ENCODE measurements at regions not wholly inside any gene's neighbourhood (a gene's known extent, or its start where the extent isn't known, plus 50 kb on each side); places are given as distances from the start of the nearest gene placed in this dataset.
"Not testable (repeated sequence)": the region's sequence is repeated elsewhere in the genome, so short reads cannot be mapped to it uniquely, and the experiment has no call there.

DNA sequence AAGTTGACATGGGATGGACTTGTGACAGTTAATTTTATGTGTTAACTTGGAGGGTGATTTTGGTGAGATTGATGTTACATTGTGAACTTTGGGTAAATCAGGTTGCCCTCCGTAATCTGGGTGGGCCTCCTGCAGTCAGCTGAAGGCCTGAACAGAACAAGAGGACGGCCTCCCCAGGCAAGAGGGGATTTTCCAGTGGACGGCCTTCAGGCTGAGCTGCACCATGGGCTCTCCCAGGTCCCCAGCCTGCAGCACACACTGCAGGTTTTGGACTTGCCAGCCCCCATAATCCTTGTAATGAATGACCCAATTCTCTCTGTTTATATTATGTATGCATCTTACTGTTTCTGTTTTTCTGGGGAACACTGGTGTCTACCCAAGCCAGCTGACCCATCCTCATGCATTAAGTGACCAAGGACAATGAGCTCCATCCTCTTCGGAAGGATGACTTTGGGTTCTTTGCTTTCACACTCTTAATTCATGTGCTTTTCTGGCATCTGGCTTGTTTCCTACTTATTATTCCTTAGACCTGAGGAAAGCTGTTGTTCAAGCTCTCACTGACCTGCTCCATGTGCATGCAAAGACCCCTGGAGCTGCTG, 64.2 kb downstream of the DACT2 start:
- no peak for DNase-seq

GRCh38 chr6:168252267-168252666, 67.3 kb downstream of the DACT2 start:
- no peak for DNase-seq

GRCh38 chr6:168250250-168250649, 69.3 kb downstream of the DACT2 start:
- DNase-seq, result no peak

- no peak for DNase-seq
Observed at GRCh38 chr6:168249746-168250145, 69.8 kb downstream of the DACT2 start.

- no peak for DNase-seq
Observed at GRCh38 chr6:168248148-168248620, 71.4 kb downstream of the DACT2 start.

- no peak for DNase-seq
Observed at GRCh38 chr6:168247443-168248147, 72.0 kb downstream of the DACT2 start.

DNA sequence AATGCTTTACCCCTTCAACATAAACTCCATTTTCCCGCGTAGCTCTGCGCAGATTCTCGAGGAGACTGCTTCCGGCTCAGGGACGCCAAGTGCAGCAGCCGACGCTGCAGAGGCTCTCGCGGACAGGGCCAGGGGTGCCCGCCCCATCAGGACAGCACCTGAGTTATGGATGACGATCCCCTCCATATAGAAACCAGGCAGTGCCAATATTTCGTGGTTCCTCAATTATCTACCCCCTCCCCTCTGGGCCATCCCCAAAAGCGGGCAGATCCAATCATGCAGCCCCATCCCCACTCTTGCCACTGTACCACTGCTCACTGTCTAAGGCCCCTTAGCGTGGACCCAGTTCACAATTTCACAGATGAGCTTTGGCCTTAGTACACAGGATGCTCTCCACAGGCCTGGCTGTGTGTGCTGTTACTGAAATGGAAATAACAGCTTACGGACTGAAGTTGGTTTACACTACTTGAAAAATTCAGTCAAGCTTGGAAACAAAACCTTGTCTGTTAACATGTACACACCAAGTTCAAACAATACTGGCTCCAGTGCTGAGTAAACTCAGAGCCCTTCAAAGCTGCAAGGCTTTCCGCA, 74.5 kb downstream of the DACT2 start:
- no peak for DNase-seq

DNA sequence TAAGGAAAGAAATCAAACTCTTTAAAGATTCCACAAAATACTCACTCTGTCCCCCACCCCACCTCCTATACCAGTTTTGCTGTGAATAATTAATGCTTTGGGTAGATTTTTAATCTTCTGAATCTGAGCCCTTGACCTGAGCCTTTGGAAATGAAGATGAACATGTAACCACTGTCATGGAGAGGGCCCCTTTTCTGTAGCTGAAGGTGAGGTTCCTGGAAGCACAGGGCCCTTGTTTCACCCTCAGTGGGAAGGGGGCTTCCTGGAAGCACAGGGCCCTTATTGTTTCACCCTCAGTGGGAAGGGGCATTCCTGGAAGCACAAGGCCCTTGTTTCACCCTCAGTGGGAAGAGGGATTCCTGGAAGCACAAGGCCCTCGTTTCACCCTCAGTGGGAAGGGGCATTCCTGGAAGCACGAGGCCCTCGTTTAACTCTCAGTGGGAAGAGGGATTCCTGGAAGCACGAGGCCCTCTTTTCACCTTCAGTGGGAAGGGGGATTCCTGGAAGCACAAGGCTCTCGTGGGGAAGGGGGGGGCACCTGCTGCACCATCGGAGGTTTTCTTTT, 75.7 kb downstream of the DACT2 start:
- no peak for DNase-seq

DNA sequence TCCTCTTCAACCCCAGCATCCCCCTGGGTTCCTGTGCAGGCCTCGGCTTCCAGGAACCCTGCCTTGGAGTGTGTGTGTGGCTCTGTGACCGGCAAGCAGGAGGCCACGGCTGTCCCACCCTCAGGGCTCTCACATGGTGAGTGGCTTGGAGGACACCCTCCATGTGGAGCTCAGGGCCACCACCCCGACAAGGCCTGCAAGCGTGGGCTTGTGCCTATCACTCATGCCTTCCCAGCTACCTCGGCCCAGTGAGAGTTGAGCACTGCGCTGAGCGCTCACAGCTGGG, 76.7 kb downstream of the DACT2 start:
- DNase-seq, result no peak

DNA sequence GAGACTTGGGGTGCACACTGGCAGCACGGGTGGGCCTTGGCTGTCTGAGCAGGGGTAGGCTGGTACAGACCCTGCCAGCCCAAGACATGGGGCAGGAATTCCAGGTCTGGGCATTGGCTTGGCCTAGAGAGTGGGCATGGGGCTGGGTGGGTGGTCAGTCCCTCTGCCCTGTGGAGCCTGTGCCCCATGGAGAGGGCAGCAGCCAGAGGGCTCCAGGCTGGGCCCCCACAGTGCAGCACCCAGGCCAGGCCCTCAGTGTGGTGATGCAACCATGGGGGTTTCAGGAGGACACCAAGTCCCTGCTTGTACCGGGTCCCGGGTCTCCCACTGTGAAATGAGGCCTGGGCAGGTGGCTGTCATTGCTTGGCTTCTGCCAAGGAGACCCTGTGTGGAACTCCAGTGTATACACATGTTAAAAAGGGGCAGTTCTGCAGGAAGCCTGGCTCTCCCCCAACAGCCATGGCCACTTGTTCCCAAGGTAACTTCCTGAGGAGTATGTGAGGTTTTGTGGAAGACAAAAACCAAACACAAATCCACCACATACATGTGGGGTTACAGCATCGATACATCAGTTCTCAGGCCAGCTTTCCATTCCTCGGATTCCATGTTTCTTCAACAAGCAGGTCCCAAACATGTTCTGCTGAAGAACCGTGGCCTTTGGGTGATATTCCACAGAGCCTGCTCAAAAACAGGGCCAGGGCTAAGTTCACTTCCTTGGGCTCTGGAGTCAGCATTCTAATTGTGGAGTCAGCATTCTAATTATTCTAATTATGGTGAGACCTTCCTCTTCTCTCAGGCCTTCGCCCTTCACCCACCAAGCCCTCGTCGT, 77.3 kb downstream of the DACT2 start:
- DNase-seq, result no peak

DNA sequence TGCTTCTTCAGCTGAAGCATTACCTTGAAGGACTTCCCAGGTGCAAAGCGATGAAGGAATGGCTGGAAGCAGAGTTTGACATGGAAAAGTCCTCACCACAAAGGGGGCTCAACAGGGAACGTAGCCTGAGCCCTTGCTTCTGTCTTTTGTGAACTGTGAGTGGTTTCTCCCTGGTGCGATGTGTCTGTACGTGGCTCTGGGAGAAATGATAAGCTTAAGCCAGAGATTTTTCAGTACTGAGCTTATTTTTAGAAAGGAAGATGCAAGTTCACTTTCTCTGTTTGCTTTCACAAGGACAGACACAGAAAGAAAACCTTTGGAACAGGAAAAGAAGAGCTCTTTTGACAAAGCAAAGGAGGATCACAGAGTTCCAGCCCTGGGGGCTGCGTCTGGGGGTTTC, 79.4 kb downstream of the DACT2 start:
- no peak for DNase-seq

GRCh38 chr6:168239044-168239773, 80.4 kb downstream of the DACT2 start:
- DNase-seq, result no peak

- no peak for DNase-seq
Observed at GRCh38 chr6:168238159-168238909, 81.2 kb downstream of the DACT2 start.

- not testable (repeated sequence) for DNase-seq
Observed at GRCh38 chr6:168233875-168234213, 85.7 kb downstream of the DACT2 start.

- no peak for DNase-seq
Observed at GRCh38 chr6:168232989-168233874, 86.3 kb downstream of the DACT2 start.

DNA sequence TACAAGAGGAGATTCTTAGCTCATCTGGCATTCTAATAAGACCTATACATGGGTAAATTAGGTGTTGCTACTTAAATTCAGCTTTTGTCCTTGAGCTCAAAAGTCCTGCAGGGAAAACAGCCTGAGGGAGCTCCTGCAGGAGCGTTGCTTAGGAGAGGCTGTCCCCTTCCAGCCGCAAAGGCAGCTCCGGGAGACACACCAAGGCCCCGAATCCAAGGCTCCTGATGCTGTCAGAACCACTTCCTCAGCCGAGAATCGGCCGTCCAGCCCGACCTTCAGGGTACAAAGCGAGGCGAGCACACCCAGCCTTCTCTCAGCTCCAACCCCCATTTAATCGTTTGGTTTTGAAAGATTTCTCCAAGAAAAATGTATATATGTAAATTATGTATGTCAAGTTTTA, 87.0 kb downstream of the DACT2 start:
- no peak for DNase-seq

- no peak for DNase-seq
Observed at GRCh38 chr6:168232062-168232461, 87.5 kb downstream of the DACT2 start.

DNA sequence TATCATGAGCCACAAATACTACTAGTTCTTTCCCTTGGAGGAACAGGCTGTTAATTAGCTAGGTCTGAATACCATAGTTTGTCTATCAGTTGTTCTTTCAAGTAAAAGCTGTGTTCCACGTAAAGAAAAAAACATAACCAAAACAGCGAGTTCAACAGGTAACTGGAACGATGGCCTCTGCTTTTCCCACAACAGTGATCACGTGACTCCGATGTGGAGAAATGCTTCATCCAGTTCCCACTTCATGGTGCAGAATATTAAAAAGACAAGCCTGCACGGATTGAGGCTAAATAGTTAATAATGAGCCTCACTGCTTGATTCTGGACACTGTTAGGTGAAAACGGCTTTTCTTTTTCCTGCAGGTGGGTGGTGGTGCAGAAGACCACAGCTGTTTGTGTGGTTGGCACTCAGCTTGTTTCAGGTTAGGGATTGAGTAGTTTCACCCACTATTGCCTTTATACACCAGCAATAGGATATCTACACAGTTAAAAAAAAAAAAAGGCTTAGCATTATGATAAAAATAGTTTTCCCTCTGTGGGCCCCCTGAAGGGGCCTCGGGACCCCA, 88.1 kb downstream of the DACT2 start:
- DNase-seq, result no peak

DNA sequence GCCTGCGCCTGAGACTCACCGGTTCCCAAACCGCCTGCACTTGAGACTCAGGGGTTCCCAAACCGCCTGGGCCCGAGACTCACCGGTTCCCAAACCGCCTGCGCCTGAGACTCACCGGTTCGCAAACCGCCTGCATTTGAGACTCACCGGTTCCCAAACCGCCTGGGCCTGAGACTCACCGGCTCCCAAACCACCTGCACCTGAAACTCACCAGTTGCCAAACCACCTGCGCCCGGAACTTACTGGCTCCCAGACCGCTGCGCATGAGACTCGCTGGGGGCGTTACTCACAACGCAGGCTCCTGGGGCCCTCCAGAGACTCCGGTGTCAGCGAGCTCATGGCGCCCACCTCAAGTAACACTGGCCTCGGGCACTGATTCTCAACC, 90.2 kb downstream of the DACT2 start:
- no peak for DNase-seq

GRCh38 chr6:168228676-168229367, 90.8 kb downstream of the DACT2 start:
- DNase-seq, result no peak
